ENCODE measurements at regions not wholly inside any gene's neighbourhood (a gene's known extent, or its start where the extent isn't known, plus 50 kb on each side); places are given as distances from the start of the nearest gene placed in this dataset.

- TF ChIP-seq CTCF (IDR thresholded peaks at IDR 0.05; ENCODE audit: control extremely low read depth, extremely low read depth, low read depth, missing control alignments): no peak
- CTCF ChIA-PET: interaction anchor here (0.9 kb wide), 1 partner anchor 17 kb away, joined by 3 read pairs; no protein-coding TSS in a partner anchor
- no peak for DNase-seq (ENCODE audit: extremely low spot score)
- POLR2A ChIA-PET: no interaction called here
Observed at GRCh38 chrX:63930140-63930539, 145.1 kb upstream of the ARHGEF9 start.

DNA sequence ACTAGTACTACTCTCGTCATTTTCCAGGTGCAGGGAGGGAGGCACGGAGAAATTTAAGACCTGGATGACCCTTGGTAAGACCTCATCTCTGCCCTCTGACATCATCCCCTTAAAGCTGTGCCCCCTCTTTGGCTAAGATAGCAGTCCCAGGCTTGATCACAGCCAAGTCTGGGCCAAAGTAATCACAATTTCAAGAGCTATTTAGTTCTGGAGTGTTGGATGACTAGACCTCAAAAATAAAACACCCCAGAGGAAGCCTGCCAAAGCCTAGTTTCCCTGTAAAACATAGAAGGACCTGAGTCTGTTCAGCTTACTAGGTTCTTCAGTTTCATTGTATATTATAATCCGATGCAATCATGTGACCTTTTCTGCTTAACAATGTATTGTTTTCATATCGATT is 144.6 kb upstream of the ARHGEF9 start:
- DNase-seq (ENCODE audit: extremely low spot score): no peak
- CTCF ChIA-PET: interaction anchor here (0.9 kb wide), 1 partner anchor 17 kb away, joined by 3 read pairs; no protein-coding TSS in a partner anchor
- POLR2A ChIA-PET: no interaction called here
- TF ChIP-seq CTCF (IDR thresholded peaks at IDR 0.05; ENCODE audit: control extremely low read depth, extremely low read depth, low read depth, missing control alignments): no peak

GRCh38 chrX:63927848-63928247 is 142.8 kb upstream of the ARHGEF9 start:
- no peak for DNase-seq (ENCODE audit: extremely low spot score)
- ChIA-PET CTCF (no interaction called here), POLR2A (no interaction called here)
- TF ChIP-seq CTCF (IDR thresholded peaks at IDR 0.05; ENCODE audit: control extremely low read depth, extremely low read depth, low read depth, missing control alignments): no peak

DNA sequence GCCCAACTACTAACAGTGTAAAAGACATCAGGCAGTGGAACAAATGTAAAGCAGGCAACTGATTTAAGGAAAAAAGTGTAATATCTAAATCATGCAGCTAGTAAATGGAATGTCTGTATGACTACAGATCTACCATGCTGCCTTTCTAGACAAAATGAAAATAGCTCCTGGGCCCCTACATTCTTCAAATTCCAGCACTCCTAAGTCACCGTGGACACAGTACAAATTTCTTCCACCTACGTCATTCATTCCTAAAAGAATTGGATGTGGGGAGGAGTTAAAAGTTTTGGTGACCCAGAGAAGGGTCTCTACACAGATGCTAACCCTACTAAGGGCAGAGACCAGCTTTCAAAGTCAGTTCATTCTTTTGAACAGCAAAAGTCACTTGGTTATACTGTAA is 137.2 kb upstream of the ARHGEF9 start:
- POLR2A ChIA-PET: no interaction called here
- no peak for DNase-seq (ENCODE audit: extremely low spot score)

GRCh38 chrX:63920875-63921274 is 135.9 kb upstream of the ARHGEF9 start:
- CTCF ChIA-PET: interaction anchor here (1.6 kb wide), 1 partner anchor 25 kb away, joined by 4 read pairs; no protein-coding TSS in a partner anchor
- no peak for DNase-seq (ENCODE audit: extremely low spot score)
- no peak for TF ChIP-seq CTCF (IDR thresholded peaks at IDR 0.05; ENCODE audit: control extremely low read depth, extremely low read depth, low read depth, missing control alignments)
- POLR2A ChIA-PET: no interaction called here

More for the DNA sequence above, 137.2 kb upstream of the ARHGEF9 start:
- no peak for TF ChIP-seq CTCF (IDR thresholded peaks at IDR 0.05; ENCODE audit: control extremely low read depth, extremely low read depth, low read depth, missing control alignments)
- CTCF ChIA-PET: interaction anchor here (1.6 kb wide), 1 partner anchor 24 kb away, joined by 4 read pairs; no protein-coding TSS in a partner anchor

GRCh38 chrX:63919081-63919480 is 134.1 kb upstream of the ARHGEF9 start:
- TF ChIP-seq CTCF (IDR thresholded peaks at IDR 0.05; ENCODE audit: control extremely low read depth, extremely low read depth, low read depth, missing control alignments): no peak
- DNase-seq (ENCODE audit: extremely low spot score): no peak
- ChIA-PET POLR2A (no interaction called here), CTCF (no interaction called here)

- no peak for TF ChIP-seq CTCF (IDR thresholded peaks at IDR 0.05; ENCODE audit: control extremely low read depth, extremely low read depth, low read depth, missing control alignments)
Observed at GRCh38 chrX:63918611-63919010, 133.6 kb upstream of the ARHGEF9 start.

More at GRCh38 chrX:63918611-63919010, 133.6 kb upstream of the ARHGEF9 start:
- CTCF ChIA-PET: no interaction called here
- DNase-seq (ENCODE audit: extremely low spot score): no peak
- POLR2A ChIA-PET: no interaction called here
